Breast epithelium (tissue), 3 donors: ENCODE measurements at regions not wholly inside any gene's neighbourhood (a gene's known extent, or its start where the extent isn't known, plus 50 kb on each side); places are given as distances from the start of the nearest gene placed in this dataset.

Experiments
- CTCF ChIP-seq, 3 donors: fragments of 450-650 bp; IDR thresholded peaks; one replicate each; pipeline ENCODE4 v1.5.1; 2016 to 2017; ENCODE audit warnings: antibody characterized with exemption in 3 of 3, mild to moderate bottlenecking in 3 of 3, moderate library complexity in 3 of 3
- POLR2A ChIP-seq: fragments of 450-650 bp; IDR thresholded peaks from one replicate; pipeline ENCODE4 v1.6.1; 2016; ENCODE audit warnings: antibody characterized with exemption, mild to moderate bottlenecking, moderate library complexity
- POLR2AphosphoS5 ChIP-seq, 3 donors: sonication (generic); formaldehyde crosslinking; IDR thresholded peaks; one replicate each; pipeline ENCODE4 v1.6.1; 2017; ENCODE audit warnings: antibody characterized with exemption in 3 of 3

GRCh38 chr20:40120827-40121226 lies 568.2 kb downstream of the MAFB start:
- no peak for TF ChIP-seq CTCF (IDR thresholded peaks at IDR 0.05)
- TF ChIP-seq POLR2AphosphoS5 (IDR thresholded peaks at IDR 0.05), result no peak
- no peak for TF ChIP-seq POLR2A
